ENCODE measurements at regions not wholly inside any gene's neighbourhood (a gene's known extent, or its start where the extent isn't known, plus 50 kb on each side); places are given as distances from the start of the nearest gene placed in this dataset.

DNA sequence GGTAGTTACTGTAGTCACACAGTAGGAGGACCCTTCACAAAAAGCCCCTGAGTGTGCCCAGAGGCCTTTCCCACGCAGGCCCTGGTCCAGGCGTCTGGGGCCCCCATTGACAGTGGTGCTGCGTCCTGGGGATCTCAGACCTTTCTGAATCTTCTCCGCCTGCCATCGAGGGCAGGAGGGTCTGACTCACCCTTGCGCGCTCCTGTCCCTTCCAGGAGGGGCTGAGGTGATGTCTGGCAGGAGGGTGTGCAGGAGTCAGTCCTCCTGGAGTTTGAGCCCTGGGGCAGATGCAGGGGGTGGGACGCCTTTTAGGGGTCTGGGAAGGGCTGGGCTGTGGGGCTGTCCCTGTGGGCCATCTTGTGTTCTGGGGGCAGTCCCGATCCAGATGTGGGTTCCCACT, 386.8 kb downstream of the TMEM121 start:
- H3K18ac ChIP-seq (ENCODE audit: extremely low read depth, low read length): no peak overlapping the region
- no peak overlapping the region for H3K14ac ChIP-seq (ENCODE audit: insufficient read length)
- 75% methylated on average over 8 of the region's 9 CpGs; no CpG with 5 or more reads in 1 of the 2 experiments for WGBS, 2 experiments (ENCODE audit: extremely low coverage in 1 of 2, insufficient coverage in 1 of 2, insufficient read length in 1 of 2, insufficient replicate concordance in 2 of 2, low coverage in 1 of 2, low lambda C conversion rate in 2 of 2, missing lambda C conversion rate in 1 of 2)

More for the DNA sequence above, 386.8 kb downstream of the TMEM121 start:
- H3K9me3 ChIP-seq (ENCODE audit: insufficient read depth in 2 of 2, low read depth in 1 of 2, low read length in 1 of 2): peaks cover 48 to 97% of the 10 kb centered on the region in 2 experiments; a peak in 3 of 4 replicates
- no peaks in the 10 kb centered on the region for H3K27me3 ChIP-seq (replicated peaks in 1 of 4; ENCODE audit: control insufficient read depth in 3 of 4, extremely low read depth in 1 of 4, insufficient read depth in 3 of 4, low read length in 3 of 4)
- FAIRE-seq: no peak
- no peak overlapping the region for H2BK15ac ChIP-seq (ENCODE audit: low read length)
- H2AFZ ChIP-seq (ENCODE audit: low read length): no peak overlapping the region
- no peak overlapping the region for H2BK120ac ChIP-seq (replicated peaks; ENCODE audit: low read depth, low read length)
- H3K56ac ChIP-seq (replicated peaks; ENCODE audit: insufficient read length, low read depth, low read length): no peak overlapping the region
- no peaks in the 10 kb centered on the region for H3K23me2 ChIP-seq (ENCODE audit: low read depth, low read length)
- H3K27ac ChIP-seq (ENCODE audit: low read depth, low read length): no peak overlapping the region
- no peaks in the 10 kb centered on the region for H3K79me2 ChIP-seq (ENCODE audit: control insufficient read depth in 1 of 2, insufficient read depth in 2 of 2, low read length in 2 of 2)
- ChIA-PET CTCF (ENCODE audit: partially characterized antibody) (no interaction called here), POLR2A (ENCODE audit: partially characterized antibody) (no interaction called here)
- H2AK5ac ChIP-seq (ENCODE audit: low read depth, low read length): no peak overlapping the region
- H3K79me1 ChIP-seq (ENCODE audit: low read depth, low read length): no peaks in the 10 kb centered on the region
- H2BK12ac ChIP-seq (ENCODE audit: low read depth, low read length): no peak overlapping the region
- H3K23ac ChIP-seq (ENCODE audit: insufficient read length): no peak overlapping the region
- no peaks in the 10 kb centered on the region for H4K20me1 ChIP-seq (replicated peaks in 1 of 2; ENCODE audit: control insufficient read depth in 1 of 2, insufficient read depth in 2 of 2, low read length in 2 of 2)
- H3K36me3 ChIP-seq (ENCODE audit: control insufficient read depth in 2 of 4, insufficient read depth in 4 of 4, low read length in 3 of 4): no peaks in the 10 kb centered on the region
- H3K9ac ChIP-seq (replicated peaks in 1 of 4; ENCODE audit: extremely low read depth in 1 of 4, low read depth in 3 of 4, low read length in 3 of 4): no peak overlapping the region
- H3K4ac ChIP-seq (replicated peaks; ENCODE audit: insufficient read length, low read depth, low read length): no peak overlapping the region
- no peak overlapping the region for H4K91ac ChIP-seq (replicated peaks; ENCODE audit: insufficient read length, low read length)
- no peak for TF ChIP-seq EGR1 (IDR thresholded peaks at IDR 0.05; ENCODE audit: borderline replicate concordance, low read depth, low read length)
- TF ChIP-seq TCF12 (IDR thresholded peaks at IDR 0.05; ENCODE audit: low read depth, low read length): no peak
- TF ChIP-seq, protein P1, sequence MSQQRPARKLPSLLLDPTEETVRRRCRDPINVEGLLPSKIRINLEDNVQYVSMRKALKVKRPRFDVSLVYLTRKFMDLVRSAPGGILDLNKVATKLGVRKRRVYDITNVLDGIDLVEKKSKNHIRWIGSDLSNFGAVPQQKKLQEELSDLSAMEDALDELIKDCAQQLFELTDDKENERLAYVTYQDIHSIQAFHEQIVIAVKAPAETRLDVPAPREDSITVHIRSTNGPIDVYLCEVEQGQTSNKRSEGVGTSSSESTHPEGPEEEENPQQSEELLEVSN (IDR thresholded peaks at IDR 0.05): no peak
- TF ChIP-seq ZNF274 (IDR thresholded peaks at IDR 0.05; ENCODE audit: borderline replicate concordance, extremely low read depth, low read length): no peak
- no peak for TF ChIP-seq JUND (IDR thresholded peaks at IDR 0.05; ENCODE audit: low read length)
- no peak for TF ChIP-seq TEAD4 (IDR thresholded peaks at IDR 0.05; ENCODE audit: low read depth, low read length)
- TF ChIP-seq RAD21 (IDR thresholded peaks at IDR 0.05 in 1 of 2, conservative IDR thresholded peaks at IDR 0.05 in 1 of 2; ENCODE audit: low read depth in 2 of 2, low read length in 2 of 2): no peak
- TF ChIP-seq EZH2 (IDR thresholded peaks at IDR 0.05; ENCODE audit: low read depth, low read length, severe bottlenecking): no peak
- TF ChIP-seq CEBPB (IDR thresholded peaks at IDR 0.05; ENCODE audit: low read depth, low read length): no peak
- H3K4me1 ChIP-seq (replicated peaks in 1 of 4; ENCODE audit: control insufficient read depth in 3 of 4, insufficient read depth in 4 of 4, low read length in 3 of 4): no peaks in the 10 kb centered on the region
- no peak overlapping the region for H3K4me2 ChIP-seq (ENCODE audit: insufficient read depth in 1 of 2, low read depth in 2 of 2, low read length in 2 of 2)
- H4K8ac ChIP-seq (ENCODE audit: extremely low read depth, insufficient read depth, low read length): no peak overlapping the region
- H4K5ac ChIP-seq (ENCODE audit: insufficient read length, low read depth, low read length): no peak overlapping the region
- no peak overlapping the region for H2BK20ac ChIP-seq (ENCODE audit: low read length)
- no peak overlapping the region for H2BK5ac ChIP-seq (ENCODE audit: low read depth, low read length)
- no peak for DNase-seq (ENCODE audit: low read depth in 1 of 2, low spot score in 2 of 2)
- H3K4me3 ChIP-seq (ENCODE audit: extremely low read depth in 1 of 4, insufficient read depth in 2 of 4, low read depth in 3 of 4, low read length in 4 of 4): no peak overlapping the region

Data from H1 (cell line).